SU-DHL-6 (cell line): ENCODE measurements at regions not wholly inside any gene's neighbourhood (a gene's known extent, or its start where the extent isn't known, plus 50 kb on each side); places are given as distances from the start of the nearest gene placed in this dataset.

ENCODE experiments used
- H2AFZ ChIP-seq: fragments of 200-600 bp; sonication (generic); 2 replicates; pipeline ENCODE4 v1.6.1; 2014; ENCODE audit warnings: low read depth, mild to moderate bottlenecking, moderate library complexity, mixed read lengths, antibody characterized with exemption, low read length; ENCODE audit not compliant: severe bottlenecking
- H3F3A ChIP-seq: fragments of 200-600 bp; shearing (Covaris generic); 2 replicates; pipeline ENCODE4 v1.6.0; 2016; ENCODE audit warnings: antibody characterized with exemption, mild to moderate bottlenecking; ENCODE audit not compliant: insufficient read depth
- H3K27ac ChIP-seq: fragments of 200-600 bp; sonication (generic); 2 replicates; pipeline ENCODE4 v1.5.1; 2016; ENCODE audit warnings: low read depth, mild to moderate bottlenecking, low read length, moderate library complexity, mixed read lengths
- H3K27me3 ChIP-seq: fragments of 200-600 bp; sonication (generic), shearing (Covaris generic); 2 replicates; pipeline ENCODE4 v1.6.0; 2014; ENCODE audit warnings: mild to moderate bottlenecking, low read length
- H3K36me3 ChIP-seq: fragments of 200-600 bp; sonication (generic); 2 replicates; pipeline ENCODE4 v1.6.1; 2014; ENCODE audit warnings: mild to moderate bottlenecking, low read length, mixed read lengths
- H3K4me2 ChIP-seq: fragments of 300-600, 200-600 bp; shearing (Covaris generic), sonication (generic); 2 replicates; pipeline ENCODE4 v1.6.0; 2014; ENCODE audit warnings: low read length, low read depth, mild to moderate bottlenecking; ENCODE audit not compliant: poor library complexity, severe bottlenecking
- H3K4me3 ChIP-seq: fragments of 200-600 bp; sonication (generic); 2 replicates; pipeline ENCODE4 v1.5.1; 2014; ENCODE audit warnings: antibody characterized with exemption, low read length, mild to moderate bottlenecking, mixed read lengths; ENCODE audit not compliant: insufficient read depth, poor library complexity, severe bottlenecking
- H3K79me2 ChIP-seq: fragments of 200-600 bp; sonication (generic); 2 replicates; pipeline ENCODE4 v1.6.1; 2014; ENCODE audit warnings: mild to moderate bottlenecking, low read length, moderate library complexity; ENCODE audit not compliant: insufficient read depth
- H3K9ac ChIP-seq: fragments of 200-600 bp; sonication (generic); 2 replicates; pipeline ENCODE4 v1.7.0; 2014; ENCODE audit warnings: mild to moderate bottlenecking, low read length
- H3K9me2 ChIP-seq: fragments of 200-600 bp; sonication (generic); replicated peaks from 2 replicates; pipeline ENCODE4 v1.6.1; 2014; ENCODE audit warnings: low read length; ENCODE audit not compliant: insufficient read depth
- H3K9me3 ChIP-seq: fragments of 200-600 bp; sonication (generic); 2 replicates; pipeline ENCODE4 v1.6.1; 2014; ENCODE audit warnings: low read length, mixed read lengths; ENCODE audit not compliant: insufficient read depth
- H4K20me1 ChIP-seq: fragments of 200-600 bp; sonication (generic); 2 replicates; pipeline ENCODE4 v1.6.1; 2014; ENCODE audit warnings: low read depth, mild to moderate bottlenecking, antibody characterized with exemption, low read length, moderate library complexity, mixed read lengths
- CTCF ChIP-seq: fragments of 200-600 bp; sonication (generic); IDR thresholded peaks from one replicate; pipeline ENCODE4 v1.5.1; 2017; ENCODE audit warnings: antibody characterized with exemption, mild to moderate bottlenecking, low read length, moderate library complexity; ENCODE audit not compliant: insufficient read depth, poor library complexity, severe bottlenecking
- EZH2phosphoT487 ChIP-seq: fragments of 200-600 bp; sonication (generic), shearing (Covaris generic); conservative IDR thresholded peaks from 2 replicates; pipeline ENCODE4 v1.6.1; 2018; ENCODE audit warnings: mild to moderate bottlenecking, antibody characterized with exemption, low read length, moderate library complexity, mixed read lengths

GRCh38 chr18:78123926-78124797, 855.5 kb upstream of the SALL3 start:
- Histone ChIP-seq H3K79me2 (no peaks in the 10 kb centered on the region), H3K9me2 (no peaks in the 10 kb centered on the region), H3K36me3 (no peaks in the 10 kb centered on the region), H3F3A (no peaks in the 10 kb centered on the region), H3K27ac (no peak overlapping the region), H3K4me2 (no peak overlapping the region), H2AFZ (no peak overlapping the region), H3K9ac (no peak overlapping the region), H3K27me3 (no peaks in the 10 kb centered on the region), H3K9me3 (no peaks in the 10 kb centered on the region), H4K20me1 (no peaks in the 10 kb centered on the region), H3K4me3 (no peak overlapping the region)
- TF ChIP-seq EZH2phosphoT487 (no peak), CTCF (no peak)

GRCh38 chr18:78125206-78125896, 854.3 kb upstream of the SALL3 start:
- no peaks in the 10 kb centered on the region for H3F3A ChIP-seq
- no peak overlapping the region for H2AFZ ChIP-seq
- H3K36me3 ChIP-seq = no peaks in the 10 kb centered on the region
- H3K9me3 ChIP-seq = no peaks in the 10 kb centered on the region
- TF ChIP-seq CTCF = no peak
- no peak for TF ChIP-seq EZH2phosphoT487
- no peak overlapping the region for H3K9ac ChIP-seq
- H3K27me3 ChIP-seq = no peaks in the 10 kb centered on the region
- no peak overlapping the region for H3K4me3 ChIP-seq
- no peaks in the 10 kb centered on the region for H3K79me2 ChIP-seq
- no peaks in the 10 kb centered on the region for H4K20me1 ChIP-seq
- no peak overlapping the region for H3K27ac ChIP-seq
- H3K4me2 ChIP-seq = no peak overlapping the region
- H3K9me2 ChIP-seq = no peaks in the 10 kb centered on the region

- TF ChIP-seq CTCF (no peak), EZH2phosphoT487 (no peak)
- no peaks in the 10 kb centered on the region for H4K20me1 ChIP-seq
- no peaks in the 10 kb centered on the region for H3F3A ChIP-seq
- no peaks in the 10 kb centered on the region for H3K79me2 ChIP-seq
- H3K27me3 ChIP-seq = no peaks in the 10 kb centered on the region
- no peaks in the 10 kb centered on the region for H3K9me3 ChIP-seq
- H2AFZ ChIP-seq = no peak overlapping the region
- no peak overlapping the region for H3K4me3 ChIP-seq
- H3K9me2 ChIP-seq = no peaks in the 10 kb centered on the region
- H3K27ac ChIP-seq = no peak overlapping the region
- no peak overlapping the region for H3K4me2 ChIP-seq
- no peak overlapping the region for H3K9ac ChIP-seq
- no peaks in the 10 kb centered on the region for H3K36me3 ChIP-seq
Measured at GRCh38 chr18:78126106-78126505, 853.5 kb upstream of the SALL3 start.
